ENCODE measurements at regions not wholly inside any gene's neighbourhood (a gene's known extent, or its start where the extent isn't known, plus 50 kb on each side); places are given as distances from the start of the nearest gene placed in this dataset.

- TF ChIP-seq CTCF (CRISPR knock-in tag; IDR thresholded peaks at IDR 0.05) (no peak), ZNF101 (CRISPR knock-in tag; IDR thresholded peaks at IDR 0.05; ENCODE audit: borderline replicate concordance, low read depth) (no peak), NPAS2 (CRISPR knock-in tag; IDR thresholded peaks at IDR 0.05; ENCODE audit: borderline replicate concordance) (no peak), ZNF274 (CRISPR knock-in tag; IDR thresholded peaks at IDR 0.05) (no peak), ZNF543 (CRISPR knock-in tag; IDR thresholded peaks at IDR 0.05) (no peak), ETV5 (CRISPR knock-in tag; IDR thresholded peaks at IDR 0.05; ENCODE audit: borderline replicate concordance) (no peak), NR3C1 (CRISPR knock-in tag; IDR thresholded peaks at IDR 0.05) (no peak), POLR2AphosphoS5 (IDR thresholded peaks at IDR 0.05; ENCODE audit: low read depth, low read length) (no peak), REST (IDR thresholded peaks at IDR 0.05; ENCODE audit: borderline replicate concordance in 1 of 2, low read depth in 1 of 2, low read length in 2 of 2) (no peak), SAFB2 (CRISPR knock-in tag; IDR thresholded peaks at IDR 0.05; ENCODE audit: borderline replicate concordance, low read depth) (no peak), RARA (CRISPR knock-in tag; IDR thresholded peaks at IDR 0.05) (no peak)
Observed at GRCh38 chrX:23187819-23188218, 146.8 kb upstream of the PTCHD1 start.
